GM23248 (cell line): ENCODE measurements at regions not wholly inside any gene's neighbourhood (a gene's known extent, or its start where the extent isn't known, plus 50 kb on each side); places are given as distances from the start of the nearest gene placed in this dataset.

Source experiments
- EZH2 ChIP-seq: fragments of 200-600 bp; sonication (generic); IDR thresholded peaks from 2 replicates; pipeline ENCODE4 v1.6.1; 2018; ENCODE audit warnings: antibody characterized with exemption, mild to moderate bottlenecking; ENCODE audit not compliant: insufficient read depth, poor library complexity, severe bottlenecking
- EZH2phosphoT487 ChIP-seq: fragments of 200-600 bp; sonication (generic); IDR thresholded peaks from 2 replicates; pipeline ENCODE4 v1.6.1; 2018; ENCODE audit warnings: antibody characterized with exemption, moderate library complexity, mild to moderate bottlenecking, low read depth; ENCODE audit not compliant: insufficient read depth

DNA sequence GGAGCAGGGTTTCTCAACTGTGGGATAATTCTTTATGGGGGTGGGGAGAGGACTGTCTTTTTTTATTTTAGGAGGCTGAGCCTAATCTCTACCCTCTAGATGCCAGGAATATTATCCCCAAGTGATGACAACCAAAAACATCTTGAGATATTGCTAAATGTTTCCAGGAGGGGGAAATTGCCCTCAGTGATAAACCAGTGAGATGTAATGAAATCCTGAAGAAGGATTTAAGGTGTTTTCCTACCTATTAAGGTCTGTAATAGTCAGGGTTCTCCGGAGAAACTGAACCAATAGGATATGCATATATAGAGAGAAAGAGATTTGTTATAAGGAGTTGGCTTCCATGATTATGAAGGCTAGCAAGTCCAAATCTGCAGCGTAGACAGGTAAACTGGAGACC is 208.3 kb upstream of the MIR17HG start:
- TF ChIP-seq EZH2 (no peak), EZH2phosphoT487 (no peak)
